NCI-H1930 (cell line): ENCODE measurements at regions not wholly inside any gene's neighbourhood (a gene's known extent, or its start where the extent isn't known, plus 50 kb on each side); places are given as distances from the start of the nearest gene placed in this dataset.

Experiments used
- DNase-seq, 2 experiments: peaks; one replicate each; lab custom pipeline; 2025; lab: John Stamatoyannopoulos, UW

DNA sequence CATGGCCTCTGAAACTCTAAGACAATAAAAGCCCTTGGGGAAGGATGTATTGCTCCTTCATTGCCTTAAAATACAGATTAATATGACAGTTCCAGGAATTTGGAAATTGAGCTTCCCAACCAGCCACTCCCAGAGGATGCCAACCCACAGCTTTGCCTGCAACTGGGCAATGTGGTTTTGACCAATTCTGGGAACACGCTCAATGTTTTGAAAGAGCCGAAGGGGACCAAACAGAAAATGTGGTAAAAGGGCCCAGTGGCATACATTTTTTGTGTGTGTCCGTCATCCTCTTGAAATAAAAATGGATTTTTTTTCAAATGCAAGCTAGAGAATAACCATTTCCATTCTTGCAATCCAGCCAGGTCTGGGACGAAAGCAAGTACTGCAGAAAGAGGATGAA, 88.3 kb upstream of the PLEKHG7 start:
- no peak for DNase-seq

DNA sequence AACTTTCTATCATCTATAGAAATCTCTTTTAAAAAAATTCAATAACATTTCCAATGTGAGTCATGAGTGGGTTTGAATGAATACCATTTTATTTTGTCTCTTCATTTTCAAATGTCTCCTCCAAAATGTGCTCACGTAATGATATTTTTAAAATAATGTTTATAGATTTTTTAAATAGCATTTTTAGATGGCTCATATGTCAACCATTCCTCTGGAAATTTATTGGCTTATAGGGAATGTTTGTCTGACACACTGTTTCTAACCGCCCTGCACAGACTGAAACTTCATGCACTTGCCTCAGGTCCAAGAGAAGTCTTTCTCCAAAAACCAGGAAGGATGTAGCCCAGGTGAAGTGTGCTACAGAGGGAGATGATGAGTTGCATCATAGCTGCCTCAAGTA, 88.8 kb upstream of the PLEKHG7 start:
- no peak for DNase-seq

GRCh38 chr12:92612611-92613010, 90.2 kb upstream of the PLEKHG7 start:
- no peak for DNase-seq

GRCh38 chr12:92608151-92609091, 94.4 kb upstream of the PLEKHG7 start:
- no peak for DNase-seq

- no peak for DNase-seq
These were observed 95.8 kb upstream of the PLEKHG7 start for GRCh38 chr12:92606956-92607355.

DNA sequence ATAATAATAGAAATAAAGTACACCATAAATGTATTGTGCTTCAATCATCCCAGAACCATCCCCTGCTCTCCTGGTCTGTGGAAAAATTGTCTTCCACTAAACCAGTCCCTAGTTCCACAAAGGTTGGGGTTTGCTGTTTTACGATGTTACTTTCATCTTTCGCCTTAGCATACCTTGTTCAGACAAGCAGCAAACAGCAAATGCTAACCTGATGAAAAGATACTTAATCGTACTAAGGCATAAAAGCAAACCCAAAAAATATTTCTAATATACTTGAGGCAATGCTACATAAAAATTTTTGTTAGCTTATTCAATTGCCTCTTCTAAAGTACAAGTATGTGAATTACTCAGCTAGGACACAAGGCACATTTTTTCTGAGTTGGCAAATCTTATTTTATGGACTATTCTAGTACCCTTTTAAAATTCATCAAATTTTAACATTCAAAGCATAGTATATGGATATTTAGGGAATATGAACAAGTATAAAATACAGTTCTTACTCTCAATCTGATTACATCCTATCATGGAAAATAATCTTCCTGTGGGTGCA, 97.1 kb upstream of the PLEKHG7 start:
- no peak for DNase-seq

- no peak for DNase-seq
These were observed 98.0 kb upstream of the PLEKHG7 start for GRCh38 chr12:92604786-92605185.

DNA sequence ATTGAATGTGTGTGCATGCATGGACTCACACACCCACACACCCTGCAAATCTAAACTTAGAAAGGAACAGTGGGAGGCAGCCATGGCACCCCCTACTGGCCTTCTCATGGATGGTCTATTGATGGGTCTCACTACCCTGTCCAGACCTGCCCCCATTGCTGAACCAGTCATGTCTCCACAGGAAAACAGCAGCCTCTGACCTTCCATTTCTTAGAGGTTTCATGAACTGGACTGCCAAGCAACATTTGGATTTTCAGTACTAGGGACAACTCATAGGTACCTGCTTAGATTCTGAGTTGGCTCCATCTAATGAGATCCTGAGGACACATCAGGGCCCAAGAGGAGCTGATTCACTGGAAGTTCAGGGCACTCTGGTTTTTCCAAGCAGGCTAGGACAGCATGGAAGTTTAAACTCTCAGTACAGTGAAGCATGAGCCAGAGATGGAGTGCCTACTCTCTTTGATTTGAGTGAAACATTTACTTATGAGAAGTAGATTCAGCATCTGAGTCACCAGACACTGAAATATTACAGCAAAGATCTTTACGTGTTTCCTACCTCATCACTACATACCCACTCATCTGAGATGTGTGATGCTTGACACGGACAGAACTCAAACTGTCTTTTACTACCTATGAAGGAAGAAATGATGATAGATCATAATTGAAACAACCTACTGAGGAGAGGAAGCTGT, 98.9 kb upstream of the PLEKHG7 start:
- no peak for DNase-seq

- DNase-seq: no peak
These were observed 99.7 kb upstream of the PLEKHG7 start for GRCh38 chr12:92602930-92603623.

DNA sequence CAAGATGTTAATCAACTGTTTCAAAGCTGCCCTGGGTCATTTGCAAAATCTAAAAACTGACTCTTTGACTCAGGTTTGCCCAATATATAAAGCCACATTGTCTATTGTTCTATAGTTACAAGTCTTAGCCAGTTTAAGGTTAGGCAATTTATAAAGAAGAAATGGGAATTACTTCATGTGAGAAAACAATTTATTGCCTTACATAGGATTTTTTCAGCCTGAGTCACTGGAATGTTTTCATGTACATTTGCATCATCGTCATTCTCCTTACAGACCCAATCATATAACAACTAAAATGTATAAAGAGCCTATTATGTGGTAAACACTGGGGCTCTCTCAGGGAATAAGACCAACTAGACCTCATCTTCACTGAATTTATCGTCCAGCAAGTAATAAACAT, 100.3 kb upstream of the PLEKHG7 start:
- no peak for DNase-seq

DNA sequence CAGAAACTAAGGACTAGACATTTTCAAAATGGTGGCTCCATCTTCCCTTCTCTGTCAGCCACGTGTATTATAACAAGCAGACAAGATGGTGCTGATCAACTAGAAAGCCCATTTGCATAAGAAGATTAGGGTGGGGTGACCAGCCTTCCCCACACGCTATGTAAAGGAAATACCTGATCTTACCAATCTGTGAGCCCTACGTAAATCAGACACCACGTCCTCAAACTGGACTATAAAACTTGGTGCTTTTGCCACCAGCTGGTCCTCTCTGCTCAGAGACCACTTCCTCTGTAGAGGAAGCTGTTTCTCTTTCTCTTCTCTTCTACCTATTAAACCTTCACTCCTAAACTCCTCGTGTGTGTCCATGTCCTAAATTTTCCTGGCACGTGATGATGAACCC, 101.1 kb upstream of the PLEKHG7 start:
- no peak for DNase-seq

DNA sequence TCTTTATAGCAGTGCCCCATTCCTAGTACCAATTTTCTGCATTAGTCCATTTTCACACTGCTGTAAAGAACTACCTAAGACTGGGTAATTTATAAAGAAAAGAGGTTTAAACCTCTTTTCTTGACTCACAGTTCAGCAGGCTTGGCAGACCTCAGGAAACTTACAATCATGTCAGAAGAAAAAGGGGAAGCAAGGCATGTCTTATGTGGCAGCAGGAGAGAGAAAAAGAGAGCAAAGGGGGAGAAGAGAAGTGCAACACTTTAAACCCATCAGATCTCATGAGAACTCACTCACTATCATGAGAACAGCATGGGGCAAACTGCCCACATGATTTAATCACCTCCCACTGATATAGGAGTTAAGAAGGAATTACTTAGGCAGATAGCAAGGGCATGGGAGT, 101.6 kb upstream of the PLEKHG7 start:
- no peak for DNase-seq

GRCh38 chr12:92600052-92600451, 102.7 kb upstream of the PLEKHG7 start:
- no peak for DNase-seq

- no peak for DNase-seq
These were observed 104.8 kb upstream of the PLEKHG7 start for GRCh38 chr12:92597997-92598396.

DNA sequence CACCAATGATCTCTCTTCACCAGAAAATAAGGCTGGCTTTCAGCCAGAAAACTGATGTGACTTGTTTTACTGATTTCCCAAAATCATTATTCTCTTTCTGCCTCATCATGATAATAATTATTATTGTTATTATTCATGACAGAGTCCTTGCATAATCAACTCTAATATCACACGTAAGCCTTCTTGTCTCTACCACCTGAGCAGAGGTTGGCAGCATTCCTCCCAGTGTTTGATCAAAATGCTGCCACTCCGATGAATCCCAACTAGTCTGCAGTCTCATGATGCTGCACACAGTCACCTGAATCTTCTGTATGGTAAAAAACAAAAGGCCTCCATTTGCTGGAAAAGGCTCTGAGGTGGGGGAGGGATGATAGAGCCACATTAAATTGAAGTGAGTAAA, 105.7 kb upstream of the PLEKHG7 start:
- no peak for DNase-seq

GRCh38 chr12:92596383-92596782, 106.4 kb upstream of the PLEKHG7 start:
- no peak for DNase-seq

GRCh38 chr12:92595663-92596062, 107.1 kb upstream of the PLEKHG7 start:
- no peak for DNase-seq

DNA sequence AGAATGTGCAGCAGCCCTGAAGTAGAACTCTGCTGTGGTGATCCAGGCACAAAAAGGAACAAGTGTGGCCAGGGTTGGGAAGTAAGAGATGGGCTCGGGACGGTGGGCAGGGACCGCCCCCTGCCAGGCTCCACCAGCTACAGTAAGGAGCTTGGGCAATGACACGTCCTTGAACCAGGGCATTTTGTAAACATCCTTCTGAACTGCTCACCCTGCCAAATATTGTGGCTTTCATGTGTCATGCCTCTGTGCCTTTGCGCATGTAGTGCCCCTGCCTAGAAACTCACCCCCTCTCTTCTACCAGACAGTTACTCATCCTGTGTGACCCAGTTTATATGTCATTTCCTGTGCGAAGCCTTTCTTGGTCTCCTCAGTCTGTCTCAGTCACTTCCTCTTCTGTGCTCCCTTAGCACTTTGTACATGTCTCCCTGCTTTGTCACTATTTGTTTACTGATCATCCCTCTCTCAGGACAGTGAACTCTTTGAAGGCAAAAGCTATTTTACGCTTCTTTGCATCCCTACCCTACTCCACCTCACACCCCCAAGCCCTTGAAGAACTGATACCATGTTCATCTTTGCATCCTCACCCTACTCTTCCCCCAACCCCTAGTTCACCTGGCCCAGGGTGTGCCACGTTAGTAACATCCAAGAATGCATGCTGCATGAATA, 108.9 kb upstream of the PLEKHG7 start:
- no peak for DNase-seq

- DNase-seq: no peak
These were observed 117.6 kb upstream of the PLEKHG7 start for GRCh38 chr12:92585115-92585727.

- no peak for DNase-seq
These were observed 118.9 kb upstream of the PLEKHG7 start for GRCh38 chr12:92583910-92584309.

DNA sequence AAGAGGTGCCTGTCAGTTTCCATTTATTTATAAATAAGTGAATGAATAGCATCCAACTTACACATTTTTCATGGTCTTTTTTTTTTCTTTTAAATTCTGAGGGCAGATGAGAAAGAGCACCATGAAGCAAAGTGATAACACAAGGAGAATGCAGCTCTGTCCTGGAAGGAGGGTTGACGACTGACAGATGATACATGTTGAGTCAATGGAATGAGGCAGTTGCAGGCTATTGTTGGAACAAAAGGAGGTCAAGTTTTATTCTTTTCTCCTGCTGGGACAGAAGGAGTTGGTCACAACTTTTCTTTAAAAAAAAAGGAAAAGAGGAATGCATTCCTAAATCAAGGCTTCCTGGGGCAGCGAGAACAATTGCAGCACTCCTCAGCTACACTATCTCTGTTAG, 119.9 kb upstream of the PLEKHG7 start:
- no peak for DNase-seq
